HG03139 (cell line): ENCODE measurements at regions not wholly inside any gene's neighbourhood (a gene's known extent, or its start where the extent isn't known, plus 50 kb on each side); places are given as distances from the start of the nearest gene placed in this dataset.

Experiments
- ATAC-seq: cut with Tn5 transposase; IDR thresholded peaks from one replicate; pipeline ENCODE4 v1.9.1; 2021; ENCODE audit not compliant: unreplicated experiment

GRCh38 chr9:73643379-73644013, 491.8 kb downstream of the ANXA1 start:
- no peak for ATAC-seq

GRCh38 chr9:73647560-73647959, 495.9 kb downstream of the ANXA1 start:
- no peak for ATAC-seq

GRCh38 chr9:73649552-73649951, 497.9 kb downstream of the ANXA1 start:
- ATAC-seq, result no peak

- no peak for ATAC-seq
Observed at GRCh38 chr9:73655363-73655762, 503.7 kb downstream of the ANXA1 start.

- no peak for ATAC-seq
Observed at GRCh38 chr9:73655831-73656230, 504.2 kb downstream of the ANXA1 start.

- ATAC-seq, result no peak
Observed at GRCh38 chr9:73665253-73665652, 513.6 kb downstream of the ANXA1 start.

- ATAC-seq, result no peak
Observed at GRCh38 chr9:73667749-73668148, 516.1 kb downstream of the ANXA1 start.

GRCh38 chr9:73680831-73681230, 529.2 kb downstream of the ANXA1 start:
- no peak for ATAC-seq

- no peak for ATAC-seq
Observed at GRCh38 chr9:73682789-73683188, 531.1 kb downstream of the ANXA1 start.

- ATAC-seq, result no peak
Observed at GRCh38 chr9:73683862-73684591, 532.4 kb downstream of the ANXA1 start.

- ATAC-seq, result no peak
Observed at GRCh38 chr9:73684601-73685000, 532.9 kb downstream of the ANXA1 start.

GRCh38 chr9:73685786-73686185, 534.1 kb downstream of the ANXA1 start:
- ATAC-seq, result no peak

- ATAC-seq, result no peak
Observed at GRCh38 chr9:73689051-73689870, 537.6 kb downstream of the ANXA1 start.

GRCh38 chr9:73701415-73702057, 549.9 kb downstream of the ANXA1 start:
- no peak for ATAC-seq

GRCh38 chr9:73714294-73714693, 562.6 kb downstream of the ANXA1 start:
- ATAC-seq, result no peak

- ATAC-seq, result no peak
Observed at GRCh38 chr9:73715591-73715990, 563.9 kb downstream of the ANXA1 start.

GRCh38 chr9:73719660-73720059, 568.0 kb downstream of the ANXA1 start:
- no peak for ATAC-seq

GRCh38 chr9:73720601-73721000, 568.9 kb downstream of the ANXA1 start:
- no peak for ATAC-seq

- no peak for ATAC-seq
Observed at GRCh38 chr9:73736270-73736669, 584.6 kb downstream of the ANXA1 start.

GRCh38 chr9:73738741-73739530, 587.3 kb downstream of the ANXA1 start:
- ATAC-seq, result no peak

GRCh38 chr9:73741316-73741715, 589.7 kb downstream of the ANXA1 start:
- no peak for ATAC-seq
